ENCODE measurements at regions not wholly inside any gene's neighbourhood (a gene's known extent, or its start where the extent isn't known, plus 50 kb on each side); places are given as distances from the start of the nearest gene placed in this dataset.

GRCh38 chr1:4932311-4933030, 278.1 kb downstream of the AJAP1 start:
- TF ChIP-seq CTCF (conservative IDR thresholded peaks at IDR 0.05; ENCODE audit: low read depth, low read length): no peak
- no peak for TF ChIP-seq EZH2 (IDR thresholded peaks at IDR 0.05; ENCODE audit: low read length, unreplicated experiment)
